PC-9 (cell line): ENCODE measurements at regions not wholly inside any gene's neighbourhood (a gene's known extent, or its start where the extent isn't known, plus 50 kb on each side); places are given as distances from the start of the nearest gene placed in this dataset.

Experiments
- BruUV-seq: library from RNA; stranded (reverse); fragments of 400-500 nt; replicated peaks from 2 replicates; lab custom pipeline; 2021; lab: Mats Ljungman, UMichigan
- CTCF ChIA-PET: fragments of 300-600 bp; sonication (Branson Sonifier 250); formaldehyde crosslinking; loops from one replicate; lab custom pipeline; 2022; ENCODE audit warnings: antibody characterized with exemption; lab: Charles Lee
- POLR2A ChIA-PET: fragments of 300-600 bp; sonication (Branson Sonifier 250); formaldehyde crosslinking; loops from one replicate; lab custom pipeline; 2022; ENCODE audit warnings: antibody characterized with exemption; ENCODE audit not compliant: unreplicated experiment; lab: Charles Lee
- DNase-seq, 2 experiments: peaks; one replicate each; pipeline versions ENCODE4 v3.0.0 to v3.0.0-alpha.2; 2015 to 2022; ENCODE audit warnings: mixed read lengths in 1 of 2
- H2AFZ ChIP-seq: fragments of 200-600 bp; sonication (generic); 2 replicates; pipeline ENCODE4 v1.8.1; 2017; ENCODE audit warnings: antibody characterized with exemption
- H3F3A ChIP-seq: fragments of 200-600 bp; sonication (generic); 2 replicates; pipeline ENCODE4 v1.8.1; 2017; ENCODE audit warnings: antibody characterized with exemption, mild to moderate bottlenecking, low read depth; ENCODE audit not compliant: insufficient read depth
- H3K27ac ChIP-seq: fragments of 200-600 bp; sonication (generic); 2 replicates; pipeline ENCODE4 v1.6.1; 2016; ENCODE audit warnings: mixed run types
- H3K27me3 ChIP-seq: fragments of 200-600 bp; sonication (generic); 2 replicates; pipeline ENCODE4 v1.6.1; 2016; ENCODE audit warnings: low read depth, mixed run types; ENCODE audit not compliant: insufficient read depth
- H3K36me3 ChIP-seq: fragments of 200-600 bp; sonication (generic); 2 replicates; pipeline ENCODE4 v1.6.1; 2016; ENCODE audit warnings: low read depth, mixed run types
- H3K4me1 ChIP-seq: fragments of 200-600 bp; sonication (generic); replicated peaks from 2 replicates; pipeline ENCODE4 v1.6.1; 2016; ENCODE audit warnings: mixed run types; ENCODE audit not compliant: insufficient read depth
- H3K4me2 ChIP-seq: fragments of 200-600 bp; sonication (generic); 2 replicates; pipeline ENCODE4 v1.6.1; 2017; ENCODE audit warnings: mixed run types
- H3K4me3 ChIP-seq: fragments of 200-600 bp; sonication (generic); 2 replicates; pipeline ENCODE4 v1.6.1; 2016; ENCODE audit warnings: mixed run types
- H3K79me2 ChIP-seq: fragments of 200-600 bp; sonication (generic); 2 replicates; pipeline ENCODE4 v1.6.1; 2017; ENCODE audit warnings: low read depth, mixed run types
- H3K9me2 ChIP-seq: fragments of 200-600 bp; sonication (generic); 2 replicates; pipeline ENCODE4 v1.8.1; 2017; ENCODE audit warnings: mild to moderate bottlenecking; ENCODE audit not compliant: insufficient read depth
- H3K9me3 ChIP-seq: fragments of 200-600 bp; sonication (generic); 2 replicates; pipeline ENCODE4 v1.8.1; 2016; ENCODE audit warnings: low read depth; ENCODE audit not compliant: insufficient read depth
- H4K20me1 ChIP-seq: fragments of 200-600 bp; sonication (generic); 2 replicates; pipeline ENCODE4 v1.8.1; 2017; ENCODE audit not compliant: insufficient read depth
- CTCF ChIP-seq: fragments of 200-600 bp; sonication (generic); conservative IDR thresholded peaks from 2 replicates; pipeline ENCODE4 v1.6.1; 2017; ENCODE audit warnings: mixed run types, antibody characterized with exemption, mild to moderate bottlenecking, moderate library complexity
- EZH2 ChIP-seq: fragments of 200-600 bp; sonication (generic); IDR thresholded peaks from 2 replicates; pipeline ENCODE4 v1.8.0; 2017; ENCODE audit warnings: antibody characterized with exemption, low read depth
- intact Hi-C: fragments of 100-400 bp; cut with micrococcal nuclease; formaldehyde crosslinking; loops from one replicate; pipeline ENCODE4 v1.10.0; 2022; ENCODE audit not compliant: unreplicated experiment

- TF ChIP-seq CTCF, result no peak
- no peak for TF ChIP-seq EZH2
- Histone ChIP-seq H3K9me2 (no peaks in the 10 kb centered on the region), H3K4me2 (no peak overlapping the region), H3K4me3 (no peak overlapping the region), H4K20me1 (no peaks in the 10 kb centered on the region), H3K36me3 (no peaks in the 10 kb centered on the region), H3K4me1 (no peaks in the 10 kb centered on the region), H3F3A (no peaks in the 10 kb centered on the region), H2AFZ (no peak overlapping the region), H3K27me3 (no peaks in the 10 kb centered on the region), H3K9me3 (no peaks in the 10 kb centered on the region), H3K79me2 (no peaks in the 10 kb centered on the region), H3K27ac (no peak overlapping the region)
- intact Hi-C loops, result no loop called here
- ChIA-PET POLR2A (no interaction called here), CTCF (no interaction called here)
- no peak for DNase-seq
- no TSS peak for BruUV-seq
Measured at GRCh38 chr2:16275661-16276060, 335.3 kb downstream of the MYCN start.

- no peak overlapping the region for H3K27ac ChIP-seq
- no peaks in the 10 kb centered on the region for H3K36me3 ChIP-seq
- H4K20me1 ChIP-seq, result no peaks in the 10 kb centered on the region
- intact Hi-C loops, result no loop called here
- POLR2A ChIA-PET, result no interaction called here
- no peak for TF ChIP-seq EZH2
- no peak for TF ChIP-seq CTCF
- no TSS peak for BruUV-seq
- no peaks in the 10 kb centered on the region for H3K9me2 ChIP-seq
- no peak for DNase-seq
- no peaks in the 10 kb centered on the region for H3K4me1 ChIP-seq
- CTCF ChIA-PET, result no interaction called here
- no peak overlapping the region for H3K4me2 ChIP-seq
- H3K27me3 ChIP-seq, result no peaks in the 10 kb centered on the region
- H3K9me3 ChIP-seq, result no peaks in the 10 kb centered on the region
- H3F3A ChIP-seq, result no peaks in the 10 kb centered on the region
- no peaks in the 10 kb centered on the region for H3K79me2 ChIP-seq
- H3K4me3 ChIP-seq, result no peak overlapping the region
- H2AFZ ChIP-seq, result no peak overlapping the region
Measured at GRCh38 chr2:16275131-16275530, 334.8 kb downstream of the MYCN start.

- Histone ChIP-seq H3F3A (no peaks in the 10 kb centered on the region), H3K79me2 (no peaks in the 10 kb centered on the region), H3K9me3 (no peaks in the 10 kb centered on the region), H3K4me1 (no peaks in the 10 kb centered on the region), H3K27ac (no peak overlapping the region), H2AFZ (no peak overlapping the region), H3K4me2 (no peak overlapping the region), H3K36me3 (no peaks in the 10 kb centered on the region), H4K20me1 (no peaks in the 10 kb centered on the region), H3K4me3 (no peak overlapping the region), H3K27me3 (no peaks in the 10 kb centered on the region), H3K9me2 (no peaks in the 10 kb centered on the region)
- TF ChIP-seq EZH2, result no peak
- TF ChIP-seq CTCF, result no peak
- ChIA-PET CTCF (no interaction called here), POLR2A (no interaction called here)
- intact Hi-C loops, result no loop called here
- no TSS peak for BruUV-seq
- DNase-seq, result no peak
Measured at GRCh38 chr2:16273111-16273510, 332.8 kb downstream of the MYCN start.
